Nephron (organoid): ENCODE measurements at regions not wholly inside any gene's neighbourhood (a gene's known extent, or its start where the extent isn't known, plus 50 kb on each side); places are given as distances from the start of the nearest gene placed in this dataset.
"Not testable (repeated sequence)": the region's sequence is repeated elsewhere in the genome, so short reads cannot be mapped to it uniquely, and the experiment has no call there.

Experiments used
- H3K27ac Mint-ChIP-seq, 3 experiments: 2 replicates each; pipeline ENCODE4 v1.8.0; 2020; ENCODE audit warnings: mixed read lengths in 3 of 3, mild to moderate bottlenecking in 2 of 3, moderate library complexity in 1 of 3
- H3K27me3 Mint-ChIP-seq: 2 replicates; pipeline ENCODE4 v1.8.0; 2021; ENCODE audit warnings: low read depth, mild to moderate bottlenecking, moderate library complexity, mixed read lengths
- H3K36me3 Mint-ChIP-seq: 2 replicates; pipeline ENCODE4 v1.8.0; 2020; ENCODE audit warnings: low read depth, mixed read lengths
- H3K4me1 Mint-ChIP-seq: 2 replicates; pipeline ENCODE4 v1.8.0; 2020; ENCODE audit warnings: mixed read lengths
- H3K4me3 Mint-ChIP-seq, 3 experiments: 2 replicates each; pipeline ENCODE4 v1.8.0; 2020; ENCODE audit warnings: mild to moderate bottlenecking in 3 of 3, mixed read lengths in 3 of 3, moderate library complexity in 2 of 3
- H3K9me3 Mint-ChIP-seq: 2 replicates; pipeline ENCODE4 v1.8.0; 2020; ENCODE audit warnings: mixed read lengths
- TF ChIP-seq, protein P1 (sequence below), 3 experiments: fragments of 200-600 bp; sonication (generic); IDR thresholded peaks; one replicate each; pipeline ENCODE4 v1.5.0; 2021; ENCODE audit warnings: antibody characterized with exemption in 3 of 3; ENCODE audit not compliant: unreplicated experiment in 3 of 3

DNA sequence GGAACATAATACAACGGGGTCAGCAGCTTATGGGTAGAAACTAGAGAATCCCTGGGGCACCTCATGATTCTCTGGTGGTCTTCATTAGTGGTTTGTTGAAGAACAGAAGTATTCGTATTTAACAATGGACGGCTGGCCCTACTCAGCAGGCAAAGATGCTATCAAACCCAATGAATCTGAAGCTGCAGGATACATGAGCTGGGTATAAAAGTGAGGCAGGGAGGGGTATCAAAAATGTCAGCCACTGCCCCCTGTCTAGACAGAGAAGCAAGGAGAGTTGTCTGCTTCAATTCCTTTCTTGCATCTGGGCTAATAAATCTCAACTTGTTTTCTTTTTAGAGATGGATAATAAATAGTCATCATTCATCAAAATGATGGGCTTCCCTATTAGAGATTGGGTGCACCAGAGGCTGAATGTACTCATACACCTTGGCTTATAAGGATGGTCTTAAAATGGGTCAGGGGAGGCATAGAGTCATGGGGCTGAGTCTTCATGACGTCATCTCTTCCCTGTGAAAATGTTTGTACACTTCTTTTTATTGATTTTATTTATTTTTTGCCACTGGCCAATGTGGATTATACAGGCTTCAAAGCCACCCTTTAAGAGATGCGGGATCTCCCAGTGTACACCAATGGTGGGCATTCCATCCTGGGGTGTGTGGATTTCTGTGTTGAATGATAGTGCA is 259.5 kb downstream of the SHOX start:
- H3K27me3 Mint-ChIP-seq, result peaks cover 4% of the 10 kb centered on the region
- TF ChIP-seq, protein P1, sequence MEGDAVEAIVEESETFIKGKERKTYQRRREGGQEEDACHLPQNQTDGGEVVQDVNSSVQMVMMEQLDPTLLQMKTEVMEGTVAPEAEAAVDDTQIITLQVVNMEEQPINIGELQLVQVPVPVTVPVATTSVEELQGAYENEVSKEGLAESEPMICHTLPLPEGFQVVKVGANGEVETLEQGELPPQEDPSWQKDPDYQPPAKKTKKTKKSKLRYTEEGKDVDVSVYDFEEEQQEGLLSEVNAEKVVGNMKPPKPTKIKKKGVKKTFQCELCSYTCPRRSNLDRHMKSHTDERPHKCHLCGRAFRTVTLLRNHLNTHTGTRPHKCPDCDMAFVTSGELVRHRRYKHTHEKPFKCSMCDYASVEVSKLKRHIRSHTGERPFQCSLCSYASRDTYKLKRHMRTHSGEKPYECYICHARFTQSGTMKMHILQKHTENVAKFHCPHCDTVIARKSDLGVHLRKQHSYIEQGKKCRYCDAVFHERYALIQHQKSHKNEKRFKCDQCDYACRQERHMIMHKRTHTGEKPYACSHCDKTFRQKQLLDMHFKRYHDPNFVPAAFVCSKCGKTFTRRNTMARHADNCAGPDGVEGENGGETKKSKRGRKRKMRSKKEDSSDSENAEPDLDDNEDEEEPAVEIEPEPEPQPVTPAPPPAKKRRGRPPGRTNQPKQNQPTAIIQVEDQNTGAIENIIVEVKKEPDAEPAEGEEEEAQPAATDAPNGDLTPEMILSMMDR (IDR thresholded peaks at IDR 0.05; ENCODE audit: unreplicated experiment in 3 of 3), result no peak

DNA sequence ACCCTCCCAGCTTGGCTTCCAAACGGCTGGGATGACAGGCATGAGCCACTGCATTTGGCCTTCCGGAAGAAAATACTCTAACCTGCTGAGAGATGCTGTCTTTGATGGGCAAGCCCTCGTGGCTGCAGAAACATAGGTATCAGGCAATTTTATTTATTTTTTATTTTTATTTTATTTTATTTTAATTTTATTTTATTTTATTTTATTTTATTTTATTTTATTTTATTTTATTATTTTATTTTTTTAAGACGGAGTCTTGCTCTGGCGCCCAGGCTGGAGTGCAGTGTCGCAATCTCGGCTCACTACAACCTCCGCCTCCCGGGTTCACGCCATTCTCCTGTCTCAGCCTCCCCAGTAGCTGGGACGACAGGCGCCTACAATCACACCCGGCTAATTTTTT is 257.1 kb downstream of the SHOX start:
- H3K27ac Mint-ChIP-seq, H3K4me3 Mint-ChIP-seq, H3K36me3 Mint-ChIP-seq, H3K4me1 Mint-ChIP-seq: not testable (repeated sequence)
- Mint-ChIP-seq H3K27me3 (peaks cover 18% of the 10 kb centered on the region), H3K9me3 (peaks cover 29% of the 10 kb centered on the region)

More for the DNA sequence above, 259.5 kb downstream of the SHOX start:
- H3K4me1 Mint-ChIP-seq, result no peaks in the 10 kb centered on the region
- H3K4me3 Mint-ChIP-seq, result no peak overlapping the region
- H3K9me3 Mint-ChIP-seq, result peaks cover 40% of the 10 kb centered on the region
- no peak overlapping the region for H3K27ac Mint-ChIP-seq
- peaks cover 3% of the 10 kb centered on the region for H3K36me3 Mint-ChIP-seq

DNA sequence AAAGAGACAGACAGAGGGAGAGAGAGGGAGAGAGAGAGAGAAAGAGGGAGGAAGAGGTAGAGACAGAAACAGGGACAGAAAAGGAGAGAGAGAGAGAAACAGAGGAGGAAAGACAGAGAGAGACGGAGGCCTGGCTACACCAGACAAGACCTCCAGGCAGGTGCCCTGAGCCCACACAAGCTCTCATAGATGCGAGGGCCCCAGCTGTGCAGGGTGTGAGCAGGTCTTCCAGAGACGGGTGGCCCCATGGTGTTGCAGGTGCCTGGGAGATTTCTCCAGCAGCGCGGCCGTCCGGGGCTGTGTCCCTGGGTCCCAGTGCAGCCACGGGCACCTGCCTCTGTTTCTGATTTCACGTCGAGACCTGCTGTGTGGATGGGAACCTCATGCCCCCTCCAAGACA is 253.0 kb downstream of the SHOX start:
- no peak overlapping the region for H3K27ac Mint-ChIP-seq
- peaks cover 7% of the 10 kb centered on the region for H3K9me3 Mint-ChIP-seq
- peaks cover 21% of the 10 kb centered on the region for H3K27me3 Mint-ChIP-seq
- H3K4me1 Mint-ChIP-seq, result no peaks in the 10 kb centered on the region
- H3K4me3 Mint-ChIP-seq, result no peak overlapping the region
- TF ChIP-seq, protein P1 (IDR thresholded peaks at IDR 0.05; ENCODE audit: unreplicated experiment in 3 of 3), result no peak
- H3K36me3 Mint-ChIP-seq, result no peaks in the 10 kb centered on the region

DNA sequence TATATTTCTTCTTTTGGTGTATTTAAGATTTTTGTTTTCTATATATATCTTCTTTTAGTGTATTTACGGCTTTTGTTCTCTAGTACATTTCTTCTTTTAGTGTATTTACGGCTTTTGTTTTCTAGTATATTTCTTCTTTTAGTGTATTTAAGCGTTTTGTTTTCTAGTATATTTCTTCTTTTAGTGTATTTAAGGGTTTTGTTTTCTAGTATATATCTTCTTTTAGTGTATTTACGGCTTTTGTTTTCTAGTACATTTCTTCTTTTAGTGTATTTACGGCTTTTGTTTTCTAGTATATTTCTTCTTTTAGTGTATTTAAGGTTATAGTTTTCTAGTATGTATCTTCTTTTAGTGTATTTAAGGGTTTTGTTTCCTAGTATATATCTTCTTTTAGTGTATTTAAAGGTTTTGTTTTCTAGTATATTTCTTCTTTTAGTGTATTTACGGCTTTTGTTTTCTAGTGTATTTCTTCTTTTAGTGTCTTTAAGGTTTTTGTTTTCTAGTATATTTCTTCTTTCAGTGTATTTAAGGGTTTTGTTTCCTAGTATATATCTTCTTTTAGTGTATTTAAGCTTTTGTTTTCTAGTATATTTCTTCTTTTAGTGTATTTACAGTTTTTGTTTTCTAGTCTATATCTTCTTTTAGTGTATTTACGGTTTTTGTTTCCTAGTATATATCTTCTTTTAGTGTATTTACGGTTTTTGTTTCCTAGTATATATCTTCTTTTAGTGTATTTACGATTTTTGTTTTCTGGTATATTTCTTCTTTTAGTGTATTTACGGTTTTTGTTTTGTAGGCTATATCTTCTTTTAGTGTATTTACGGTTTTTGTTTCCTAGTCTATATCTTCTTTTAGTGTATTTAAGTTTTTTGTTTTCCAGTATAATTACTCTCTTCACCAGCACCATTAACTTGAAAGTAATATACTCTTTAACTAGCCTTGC is 249.4 kb downstream of the SHOX start:
- H3K27me3 Mint-ChIP-seq, result peaks cover 17% of the 10 kb centered on the region
- not testable (repeated sequence) for H3K9me3 Mint-ChIP-seq, H3K27ac Mint-ChIP-seq, H3K4me3 Mint-ChIP-seq, H3K4me1 Mint-ChIP-seq, H3K36me3 Mint-ChIP-seq

DNA sequence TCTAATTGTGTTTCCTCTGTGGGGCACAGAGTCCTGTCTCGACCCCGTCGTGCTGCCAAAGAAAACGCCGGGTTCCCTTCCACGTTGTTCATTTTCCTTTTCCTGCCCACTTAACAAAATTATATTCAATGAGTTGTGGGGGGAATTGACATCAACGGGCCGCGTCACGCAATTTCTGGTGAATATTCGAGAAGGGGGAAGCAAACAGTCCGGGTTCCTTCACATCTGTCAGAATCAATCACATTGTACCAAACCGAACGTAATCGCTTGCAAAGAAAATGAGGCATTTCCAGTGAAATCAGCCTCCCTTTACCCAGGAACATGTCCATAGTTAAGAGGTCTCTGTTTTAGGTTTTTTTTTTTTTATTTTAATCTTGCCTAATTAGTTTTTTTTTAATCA is 243.5 kb downstream of the SHOX start:
- TF ChIP-seq, protein P1 (IDR thresholded peaks at IDR 0.05; ENCODE audit: unreplicated experiment in 3 of 3), result no peak
- H3K4me1 Mint-ChIP-seq, result peaks cover 6% of the 10 kb centered on the region
- no peak overlapping the region for H3K4me3 Mint-ChIP-seq
- H3K36me3 Mint-ChIP-seq, result peaks cover 5% of the 10 kb centered on the region
- peaks cover 6% of the 10 kb centered on the region for H3K9me3 Mint-ChIP-seq
- H3K27ac Mint-ChIP-seq, result no peak overlapping the region
- H3K27me3 Mint-ChIP-seq, result peaks cover 6% of the 10 kb centered on the region

DNA sequence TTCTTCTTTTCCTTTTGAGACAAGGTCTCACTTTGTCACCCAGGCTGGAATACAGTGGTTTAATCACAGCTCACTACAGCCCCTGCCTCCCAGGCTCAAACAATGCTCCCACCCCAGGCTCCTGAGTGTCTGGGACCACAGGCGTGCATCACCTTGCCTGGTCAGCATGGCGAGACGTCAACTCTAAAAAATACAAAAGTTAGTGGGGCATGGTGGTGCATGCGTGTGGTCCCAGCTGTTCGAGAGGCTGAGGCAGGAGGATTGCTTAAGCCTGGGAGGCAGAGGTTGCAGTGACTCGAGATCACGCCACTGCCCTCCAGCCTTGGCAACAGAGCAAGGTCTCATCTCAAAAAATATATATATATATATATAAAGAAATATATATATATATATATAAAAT is 242.4 kb downstream of the SHOX start:
- no peak overlapping the region for H3K27ac Mint-ChIP-seq

More for the DNA sequence above, 242.4 kb downstream of the SHOX start:
- Mint-ChIP-seq H3K36me3 (peaks cover 5% of the 10 kb centered on the region), H3K27me3 (peaks cover 11% of the 10 kb centered on the region), H3K9me3 (peaks cover 6% of the 10 kb centered on the region), H3K4me3 (no peak overlapping the region), H3K4me1 (peaks cover 10% of the 10 kb centered on the region)
- TF ChIP-seq, protein P1 (IDR thresholded peaks at IDR 0.05; ENCODE audit: unreplicated experiment in 3 of 3), result no peak
